ENCODE measurements at regions not wholly inside any gene's neighbourhood (a gene's known extent, or its start where the extent isn't known, plus 50 kb on each side); places are given as distances from the start of the nearest gene placed in this dataset.

GRCh38 chr7:68266004-68266579, 1269.5 kb downstream of the TYW1 start:
- TF ChIP-seq CTCF (IDR thresholded peaks at IDR 0.05; ENCODE audit: low read depth, low read length): no peak
- Histone ChIP-seq H3K4me1 (no peaks in the 10 kb centered on the region), H3K9me3 (peaks cover 9% of the 10 kb centered on the region), H3K36me3 (no peaks in the 10 kb centered on the region), H3K27me3 (no peaks in the 10 kb centered on the region), H3K4me3 (ENCODE audit: low read depth, low read length) (no peak overlapping the region)
- DNase-seq: no peak

- no peaks in the 10 kb centered on the region for H3K36me3 ChIP-seq
- no peak overlapping the region for H3K4me3 ChIP-seq (ENCODE audit: low read depth, low read length)
- H3K27me3 ChIP-seq: no peaks in the 10 kb centered on the region
- H3K9me3 ChIP-seq: peaks cover 9% of the 10 kb centered on the region
- no peak for TF ChIP-seq CTCF (IDR thresholded peaks at IDR 0.05; ENCODE audit: low read depth, low read length)
- no peaks in the 10 kb centered on the region for H3K4me1 ChIP-seq
- no peak for DNase-seq
Observed at GRCh38 chr7:68267486-68267885, 1270.9 kb downstream of the TYW1 start.

GRCh38 chr7:68269405-68269804, 1272.8 kb downstream of the TYW1 start:
- Histone ChIP-seq H3K9me3 (peaks cover 9% of the 10 kb centered on the region), H3K4me1 (no peaks in the 10 kb centered on the region), H3K27me3 (no peaks in the 10 kb centered on the region), H3K4me3 (ENCODE audit: low read depth, low read length) (no peak overlapping the region), H3K36me3 (no peaks in the 10 kb centered on the region)
- DNase-seq: no peak
- no peak for TF ChIP-seq CTCF (IDR thresholded peaks at IDR 0.05; ENCODE audit: low read depth, low read length)

- DNase-seq: no peak
- H3K4me3 ChIP-seq (ENCODE audit: low read depth, low read length): no peak overlapping the region
- H3K36me3 ChIP-seq: no peaks in the 10 kb centered on the region
- H3K4me1 ChIP-seq: no peaks in the 10 kb centered on the region
- no peak for TF ChIP-seq CTCF (IDR thresholded peaks at IDR 0.05; ENCODE audit: low read depth, low read length)
- H3K9me3 ChIP-seq: no peaks in the 10 kb centered on the region; the same call in 1 of the 2 replicates
- no peaks in the 10 kb centered on the region for H3K27me3 ChIP-seq
Observed at GRCh38 chr7:68272507-68272906, 1275.9 kb downstream of the TYW1 start.

GRCh38 chr7:68276725-68277124, 1280.1 kb downstream of the TYW1 start:
- no peaks in the 10 kb centered on the region for H3K9me3 ChIP-seq
- no peaks in the 10 kb centered on the region for H3K4me1 ChIP-seq
- no peak for TF ChIP-seq CTCF (IDR thresholded peaks at IDR 0.05; ENCODE audit: low read depth, low read length)
- H3K36me3 ChIP-seq: no peaks in the 10 kb centered on the region
- DNase-seq: no peak
- H3K27me3 ChIP-seq: no peaks in the 10 kb centered on the region
- no peak overlapping the region for H3K4me3 ChIP-seq (ENCODE audit: low read depth, low read length)

- H3K9me3 ChIP-seq: no peaks in the 10 kb centered on the region
- no peaks in the 10 kb centered on the region for H3K4me1 ChIP-seq
- no peaks in the 10 kb centered on the region for H3K36me3 ChIP-seq
- no peak for TF ChIP-seq CTCF (IDR thresholded peaks at IDR 0.05; ENCODE audit: low read depth, low read length)
- no peak overlapping the region for H3K4me3 ChIP-seq (ENCODE audit: low read depth, low read length)
- H3K27me3 ChIP-seq: no peaks in the 10 kb centered on the region
- no peak for DNase-seq
Observed at GRCh38 chr7:68279827-68280400, 1283.3 kb downstream of the TYW1 start.
